LoVo (cell line): ENCODE measurements at regions not wholly inside any gene's neighbourhood (a gene's known extent, or its start where the extent isn't known, plus 50 kb on each side); places are given as distances from the start of the nearest gene placed in this dataset.

Experiments
- DNase-seq: peaks from one replicate; pipeline ENCODE4 v3.0.0-alpha.2; 2016; ENCODE audit warnings: low spot score

DNA sequence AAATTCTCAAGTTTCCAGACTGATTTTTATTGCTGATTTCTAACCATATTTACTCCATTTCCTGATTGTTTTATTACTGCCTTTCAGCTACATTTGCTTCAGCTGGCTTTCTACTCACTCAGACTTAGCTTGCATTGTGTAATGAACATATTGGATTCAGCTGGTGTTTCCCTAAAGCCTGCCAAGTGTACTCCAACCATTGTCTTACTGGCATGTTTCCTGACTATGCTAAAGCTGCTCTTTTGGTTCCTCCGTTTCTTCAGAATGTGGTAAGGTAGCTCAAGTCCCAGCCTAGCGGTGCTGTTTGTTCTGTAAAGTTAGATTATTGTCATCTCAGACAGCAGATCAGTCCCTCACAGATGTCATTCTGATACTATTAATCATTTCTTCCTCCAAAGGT, 53.1 kb upstream of the GLRA2 start:
- DNase-seq: no peak

DNA sequence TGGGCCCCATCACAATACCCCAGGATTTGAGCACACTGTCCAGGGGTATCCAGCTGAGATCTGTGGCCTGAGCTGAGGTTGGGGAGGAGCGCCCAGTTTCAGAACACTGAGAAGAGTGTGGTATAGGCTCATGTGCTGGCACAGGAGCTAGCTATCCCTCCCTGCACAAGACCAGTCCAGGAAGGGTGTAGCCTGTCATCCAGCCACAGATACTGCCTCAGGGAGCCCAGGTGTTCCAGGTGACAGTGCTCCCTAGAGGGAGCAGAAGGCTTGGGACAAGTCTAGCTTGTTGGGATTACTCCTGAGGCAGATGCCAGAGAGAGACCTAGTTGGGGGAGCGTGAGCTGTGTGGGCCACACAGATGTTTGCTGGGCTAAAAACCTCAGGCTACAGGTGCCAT, 79.6 kb upstream of the GLRA2 start:
- no peak for DNase-seq

DNA sequence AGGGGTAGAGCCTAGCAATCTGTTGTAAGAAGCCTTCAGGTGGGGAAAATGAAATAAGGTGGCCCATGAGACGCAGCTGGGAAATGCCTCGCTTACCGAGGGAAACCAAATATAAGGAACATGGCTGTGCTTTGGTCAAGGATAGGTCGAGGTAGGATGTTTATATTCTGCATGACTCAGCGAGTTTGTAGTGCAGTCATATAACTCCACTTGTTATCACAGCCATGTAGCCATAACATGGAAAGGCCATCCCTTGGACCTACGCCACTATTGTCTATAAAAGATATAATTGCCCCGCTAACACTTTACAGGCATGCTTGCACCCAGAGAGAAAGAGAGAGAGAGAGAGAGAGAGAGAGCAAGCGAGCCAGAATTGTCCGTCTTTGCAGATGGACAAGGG, 80.9 kb upstream of the GLRA2 start:
- DNase-seq: no peak

DNA sequence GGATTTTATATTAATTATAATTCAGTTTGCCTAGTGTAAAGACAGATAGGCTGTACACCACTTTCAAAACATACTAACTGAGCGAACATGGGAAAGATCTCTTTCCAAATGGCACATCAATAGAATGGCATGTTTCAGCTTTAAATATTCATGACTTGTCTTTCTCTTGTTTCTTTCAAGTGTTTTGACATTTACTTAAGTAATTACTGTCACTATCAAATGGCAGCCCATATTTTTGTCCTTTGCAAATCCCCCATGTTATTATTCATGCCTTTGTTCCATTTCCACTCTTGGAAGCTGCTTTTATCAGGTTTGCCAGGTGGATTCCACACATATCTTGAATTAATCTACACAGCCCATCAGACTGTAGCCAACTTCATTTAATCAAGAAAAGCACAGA, 89.2 kb upstream of the GLRA2 start:
- no peak for DNase-seq

GRCh38 chrX:14427614-14428013, 101.7 kb upstream of the GLRA2 start:
- no peak for DNase-seq

DNA sequence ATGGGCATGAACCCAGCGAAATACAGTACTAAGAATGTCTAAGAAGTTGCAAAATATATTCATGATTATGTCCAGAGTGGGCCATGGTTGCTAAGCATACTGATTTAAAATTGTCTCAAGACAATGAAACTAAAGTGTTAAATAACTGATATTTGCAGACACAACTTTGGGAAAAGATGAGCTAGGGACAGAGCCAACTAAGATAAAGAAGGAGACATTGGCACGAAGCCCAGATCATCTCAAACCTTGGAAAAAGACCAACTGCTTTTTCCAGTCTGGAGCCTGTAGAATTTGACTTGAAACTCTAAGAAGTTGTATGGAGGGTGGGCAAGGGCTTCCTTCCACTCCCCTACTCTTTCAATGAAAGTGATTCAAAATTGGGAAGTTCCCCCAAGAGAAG, 108.5 kb upstream of the GLRA2 start:
- DNase-seq: no peak

GRCh38 chrX:14412686-14413085, 116.7 kb upstream of the GLRA2 start:
- DNase-seq: no peak

DNA sequence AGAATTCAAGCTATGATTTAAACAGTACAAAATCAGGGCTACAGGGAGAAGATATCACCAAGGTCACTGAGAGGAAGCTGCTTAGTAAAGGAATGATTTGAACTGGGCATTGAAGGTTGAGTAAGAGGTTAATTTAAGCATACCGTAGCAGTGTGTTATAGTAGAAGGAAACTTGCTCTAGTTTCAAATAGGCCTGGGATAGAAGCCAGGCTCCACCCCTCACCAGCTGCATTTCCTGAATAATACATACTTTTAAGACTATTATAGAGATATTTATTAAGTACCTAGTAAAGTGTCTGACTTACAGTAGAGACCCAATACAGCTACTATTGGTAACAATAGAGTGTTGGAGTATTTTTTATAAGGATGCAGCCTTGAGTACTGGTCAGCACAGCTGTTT, 118.0 kb upstream of the GLRA2 start:
- no peak for DNase-seq

- peak; percentile 57 for DNase-seq
These were observed 120.0 kb upstream of the GLRA2 start for GRCh38 chrX:14409341-14409740.

- DNase-seq: no peak
These were observed 123.1 kb upstream of the GLRA2 start for GRCh38 chrX:14406225-14406624.

GRCh38 chrX:14398725-14399124, 130.6 kb upstream of the GLRA2 start:
- DNase-seq: peak; percentile 63

GRCh38 chrX:14389682-14390081, 139.7 kb upstream of the GLRA2 start:
- no peak for DNase-seq

GRCh38 chrX:14386981-14387380, 142.4 kb upstream of the GLRA2 start:
- DNase-seq: no peak

- no peak for DNase-seq
These were observed 149.3 kb upstream of the GLRA2 start for GRCh38 chrX:14380044-14380443.

DNA sequence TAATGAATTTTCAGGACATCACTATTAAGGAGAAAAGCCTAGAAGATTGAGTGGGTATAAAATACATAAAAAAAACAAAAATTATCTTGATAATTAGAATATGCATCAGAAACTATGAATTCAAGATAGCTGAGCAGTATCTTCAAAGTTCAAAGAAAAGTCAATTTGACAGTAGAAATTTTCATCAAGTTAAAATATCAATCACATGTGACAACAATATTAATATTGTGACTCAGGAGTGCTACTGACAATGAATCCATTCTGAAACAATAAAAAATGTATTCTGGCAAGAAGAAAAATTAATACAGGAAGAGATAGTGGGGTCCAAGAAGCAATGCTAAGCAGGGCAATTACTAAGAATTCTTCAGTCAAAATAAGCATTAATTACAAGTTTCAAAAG, 151.9 kb upstream of the GLRA2 start:
- DNase-seq: no peak

- DNase-seq: peak; percentile 33
These were observed 165.6 kb upstream of the GLRA2 start for GRCh38 chrX:14363728-14364127.

DNA sequence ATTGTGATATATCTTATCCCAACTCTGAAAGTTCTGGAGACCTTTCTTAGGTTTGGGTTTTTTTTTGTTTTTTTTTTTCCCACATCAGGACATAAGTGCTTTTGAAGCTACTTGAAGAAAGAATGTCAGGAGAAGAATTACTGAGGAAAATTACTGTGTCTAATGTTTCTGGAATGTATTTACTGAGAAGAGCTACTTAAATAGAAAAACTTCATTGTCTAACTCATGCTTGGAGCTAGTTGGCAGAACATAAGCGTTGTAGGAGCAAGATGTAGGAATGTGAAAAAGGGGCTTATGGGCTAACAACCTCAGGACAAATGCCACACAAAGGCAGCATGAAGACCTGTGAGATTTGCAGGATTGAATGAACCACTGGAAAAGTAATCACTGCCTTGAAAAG, 166.6 kb upstream of the GLRA2 start:
- DNase-seq: no peak

DNA sequence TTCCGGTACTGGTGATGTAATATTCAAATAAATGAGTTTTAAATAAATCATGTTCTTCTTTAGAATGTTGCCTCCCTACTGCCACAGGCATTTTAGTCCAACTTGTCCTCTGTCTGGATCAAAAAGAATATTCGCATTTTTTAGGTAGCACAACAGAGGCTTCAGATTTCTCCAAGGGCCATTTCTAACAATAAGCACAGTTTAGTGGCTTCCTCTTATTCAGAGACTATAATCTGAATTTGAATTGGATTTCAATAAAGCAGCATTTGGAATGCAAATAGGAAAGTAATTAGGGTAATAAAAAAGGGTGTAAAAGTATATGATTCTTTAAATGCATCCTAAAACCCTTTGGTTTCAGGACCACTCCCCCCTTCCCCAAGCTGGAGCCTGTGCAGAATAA, 167.9 kb upstream of the GLRA2 start:
- no peak for DNase-seq

GRCh38 chrX:14359727-14360126, 169.6 kb upstream of the GLRA2 start:
- no peak for DNase-seq

GRCh38 chrX:14359316-14359715, 170.0 kb upstream of the GLRA2 start:
- peak; percentile 49 for DNase-seq

DNA sequence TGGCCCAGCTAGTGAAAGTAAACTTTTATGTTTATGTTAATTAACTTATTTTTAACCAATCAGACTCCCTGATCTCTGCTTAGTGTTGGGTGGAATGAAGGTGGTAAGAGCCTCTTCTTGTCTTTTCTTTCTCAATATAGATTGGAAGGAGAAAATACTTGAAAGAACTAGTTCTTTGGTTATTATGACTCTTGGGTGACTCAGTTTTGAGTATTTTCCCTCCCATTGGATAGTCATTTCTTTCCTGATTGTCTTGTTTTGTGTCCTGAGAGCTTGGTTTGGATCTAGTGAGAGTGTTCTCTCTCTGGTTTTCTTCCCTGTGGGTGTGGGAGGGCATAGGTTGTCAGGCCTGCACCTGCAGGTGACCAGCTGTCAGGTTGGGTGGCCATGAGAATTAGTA, 172.0 kb upstream of the GLRA2 start:
- no peak for DNase-seq

- no peak for DNase-seq
These were observed 172.9 kb upstream of the GLRA2 start for GRCh38 chrX:14356401-14356800.

GRCh38 chrX:14355556-14355955, 173.8 kb upstream of the GLRA2 start:
- no peak for DNase-seq

GRCh38 chrX:14354521-14354920, 174.8 kb upstream of the GLRA2 start:
- DNase-seq: no peak

DNA sequence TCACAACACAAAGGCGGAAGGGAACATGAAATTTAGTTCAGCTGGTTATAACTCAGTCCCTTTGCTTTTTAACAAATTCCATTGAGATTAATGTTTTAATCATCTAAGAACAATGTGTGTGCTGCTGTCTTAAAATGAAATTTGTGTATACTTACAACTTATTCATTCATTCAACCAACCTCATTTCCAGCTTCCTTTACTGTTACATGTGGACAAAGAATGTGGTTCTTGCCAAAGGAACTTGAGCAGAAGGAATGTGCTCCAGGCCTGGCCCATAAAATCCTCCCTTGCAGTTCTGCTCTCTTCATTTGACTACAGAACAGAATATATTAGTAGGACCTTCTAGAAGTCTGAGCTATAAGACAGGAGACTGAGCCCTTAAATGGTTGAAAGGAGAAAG, 176.8 kb upstream of the GLRA2 start:
- DNase-seq: no peak
